ENCODE measurements at regions not wholly inside any gene's neighbourhood (a gene's known extent, or its start where the extent isn't known, plus 50 kb on each side); places are given as distances from the start of the nearest gene placed in this dataset.

DNA sequence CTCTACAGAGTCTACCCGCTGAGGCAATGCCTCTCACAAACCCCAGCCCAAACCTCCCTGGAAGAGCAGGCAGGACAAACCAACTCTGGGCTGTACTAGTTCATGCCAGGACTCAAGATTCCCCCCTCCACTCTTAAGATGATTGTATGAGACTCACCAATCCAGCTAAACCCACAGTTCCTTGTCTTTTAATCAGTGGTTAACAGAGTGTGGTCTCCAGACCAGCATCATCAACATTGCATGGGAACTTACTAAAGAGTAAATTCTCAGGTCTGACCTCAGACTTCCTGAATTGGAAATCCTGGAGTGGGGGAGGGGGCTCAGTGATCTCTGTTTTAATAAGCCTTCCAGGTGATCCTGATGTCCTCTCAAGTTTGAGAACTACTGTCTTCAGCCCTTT lies 240.9 kb downstream of the GAS1 start:
- DNase-seq = no peak
- Mint-ChIP-seq H3K4me1 (peaks cover 5% of the 10 kb centered on the region), H3K27me3 (ENCODE audit: low read depth, poor library complexity) (peaks cover 3% of the 10 kb centered on the region), H3K4me3 (no peak overlapping the region), H3K9me3 (no peaks in the 10 kb centered on the region), H3K36me3 (ENCODE audit: low read depth) (no peaks in the 10 kb centered on the region), H3K27ac (no peak overlapping the region)
- TF ChIP-seq, protein P1, sequence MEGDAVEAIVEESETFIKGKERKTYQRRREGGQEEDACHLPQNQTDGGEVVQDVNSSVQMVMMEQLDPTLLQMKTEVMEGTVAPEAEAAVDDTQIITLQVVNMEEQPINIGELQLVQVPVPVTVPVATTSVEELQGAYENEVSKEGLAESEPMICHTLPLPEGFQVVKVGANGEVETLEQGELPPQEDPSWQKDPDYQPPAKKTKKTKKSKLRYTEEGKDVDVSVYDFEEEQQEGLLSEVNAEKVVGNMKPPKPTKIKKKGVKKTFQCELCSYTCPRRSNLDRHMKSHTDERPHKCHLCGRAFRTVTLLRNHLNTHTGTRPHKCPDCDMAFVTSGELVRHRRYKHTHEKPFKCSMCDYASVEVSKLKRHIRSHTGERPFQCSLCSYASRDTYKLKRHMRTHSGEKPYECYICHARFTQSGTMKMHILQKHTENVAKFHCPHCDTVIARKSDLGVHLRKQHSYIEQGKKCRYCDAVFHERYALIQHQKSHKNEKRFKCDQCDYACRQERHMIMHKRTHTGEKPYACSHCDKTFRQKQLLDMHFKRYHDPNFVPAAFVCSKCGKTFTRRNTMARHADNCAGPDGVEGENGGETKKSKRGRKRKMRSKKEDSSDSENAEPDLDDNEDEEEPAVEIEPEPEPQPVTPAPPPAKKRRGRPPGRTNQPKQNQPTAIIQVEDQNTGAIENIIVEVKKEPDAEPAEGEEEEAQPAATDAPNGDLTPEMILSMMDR (IDR thresholded peaks at IDR 0.05) = no peak

DNA sequence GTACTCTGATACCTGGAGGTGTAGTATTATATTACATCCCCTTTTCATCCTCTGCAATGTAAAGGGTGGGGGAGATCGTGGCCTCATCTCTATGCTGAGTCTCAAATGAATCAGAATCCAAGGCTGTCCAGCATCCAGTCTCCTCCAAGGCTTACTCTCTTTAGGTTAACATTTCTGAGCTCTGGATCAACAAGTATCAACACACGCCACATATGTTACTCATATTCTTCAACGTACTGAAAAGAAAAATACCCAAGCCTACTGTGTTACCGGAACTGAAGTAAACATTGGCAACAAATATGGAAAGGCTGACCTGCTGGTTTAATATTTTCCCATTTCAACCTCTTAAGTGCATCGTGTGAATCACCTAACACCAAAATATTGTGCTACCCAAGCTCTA lies 241.8 kb downstream of the GAS1 start:
- no peaks in the 10 kb centered on the region for H3K9me3 Mint-ChIP-seq
- H3K27me3 Mint-ChIP-seq (ENCODE audit: low read depth, poor library complexity) = peaks cover 3% of the 10 kb centered on the region
- DNase-seq = no peak
- H3K36me3 Mint-ChIP-seq (ENCODE audit: low read depth) = no peaks in the 10 kb centered on the region
- H3K27ac Mint-ChIP-seq = no peak overlapping the region
- H3K4me3 Mint-ChIP-seq = no peak overlapping the region
- H3K4me1 Mint-ChIP-seq = peaks cover 14% of the 10 kb centered on the region
- TF ChIP-seq, protein P1 (IDR thresholded peaks at IDR 0.05) = no peak

DNA sequence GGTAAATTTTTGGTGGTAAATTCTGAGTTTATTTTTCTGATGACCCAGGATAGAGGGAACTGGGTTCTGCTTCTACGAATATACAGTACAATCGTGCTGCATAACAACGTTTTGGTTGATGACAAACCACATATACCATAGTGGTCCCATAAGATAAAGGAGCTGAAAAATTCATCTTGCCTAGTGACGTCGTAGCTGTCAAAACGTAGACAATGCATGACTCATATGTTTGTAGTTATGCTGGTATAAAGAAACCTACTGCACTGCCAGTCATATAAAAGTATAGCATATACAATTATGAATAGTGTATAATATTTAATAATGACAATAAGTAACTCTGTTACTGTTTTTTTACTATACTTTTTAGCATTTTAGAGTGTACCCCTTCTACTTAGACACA lies 244.0 kb downstream of the GAS1 start:
- peaks cover 17% of the 10 kb centered on the region for H3K4me1 Mint-ChIP-seq
- no peaks in the 10 kb centered on the region for H3K9me3 Mint-ChIP-seq
- no peaks in the 10 kb centered on the region for H3K36me3 Mint-ChIP-seq (ENCODE audit: low read depth)
- H3K27ac Mint-ChIP-seq = no peak overlapping the region
- no peak for DNase-seq
- H3K4me3 Mint-ChIP-seq = no peak overlapping the region
- peaks cover 3% of the 10 kb centered on the region for H3K27me3 Mint-ChIP-seq (ENCODE audit: low read depth, poor library complexity)
- TF ChIP-seq, protein P1 (IDR thresholded peaks at IDR 0.05) = no peak

DNA sequence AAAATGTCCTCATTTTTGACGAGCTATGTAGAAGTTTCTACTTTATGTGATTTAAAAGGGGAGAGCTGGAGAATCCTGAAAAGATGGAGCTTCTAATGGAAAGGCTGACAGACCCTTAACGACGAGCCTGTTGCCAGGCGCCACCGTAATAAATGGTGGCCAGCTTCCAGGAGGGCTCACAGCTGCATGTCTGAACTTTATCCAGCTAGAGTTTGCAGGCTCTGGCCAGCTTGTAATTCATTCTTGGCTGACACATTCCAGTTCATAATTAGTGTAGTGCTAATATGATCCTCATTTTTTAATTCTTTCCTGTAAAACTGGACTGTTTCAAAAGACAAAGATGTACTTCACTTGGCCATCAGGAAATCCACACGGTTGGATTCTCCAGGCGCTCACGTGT lies 246.7 kb downstream of the GAS1 start:
- H3K36me3 Mint-ChIP-seq (ENCODE audit: low read depth) = no peaks in the 10 kb centered on the region
- H3K27me3 Mint-ChIP-seq (ENCODE audit: low read depth, poor library complexity) = peaks cover 3% of the 10 kb centered on the region
- H3K27ac Mint-ChIP-seq = no peak overlapping the region
- no peaks in the 10 kb centered on the region for H3K9me3 Mint-ChIP-seq
- no peak overlapping the region for H3K4me3 Mint-ChIP-seq
- no peak for DNase-seq
- TF ChIP-seq, protein P1 (IDR thresholded peaks at IDR 0.05) = no peak
- H3K4me1 Mint-ChIP-seq = peaks cover 17% of the 10 kb centered on the region

DNA sequence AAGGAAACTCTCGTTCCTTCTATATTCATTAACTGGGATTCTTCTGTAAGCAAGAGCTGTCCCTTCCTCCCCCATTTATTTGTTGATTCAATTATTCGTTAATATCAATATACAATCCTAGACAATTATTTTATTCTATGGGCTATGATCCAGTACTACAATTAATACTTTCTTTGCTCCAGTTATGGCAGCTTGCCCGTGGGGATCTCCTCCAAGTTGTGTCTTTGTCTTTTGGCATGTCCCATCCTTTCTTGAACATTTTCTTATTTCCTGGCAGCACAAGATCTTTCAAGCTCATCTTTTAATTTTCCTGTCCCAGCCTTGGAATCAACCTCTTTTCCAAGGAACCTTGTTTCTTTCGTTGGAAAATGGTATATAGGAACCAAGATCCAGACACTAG lies 249.3 kb downstream of the GAS1 start:
- H3K27ac Mint-ChIP-seq = no peak overlapping the region
- no peak for DNase-seq
- peaks cover 1% of the 10 kb centered on the region for H3K27me3 Mint-ChIP-seq (ENCODE audit: low read depth, poor library complexity)
- no peaks in the 10 kb centered on the region for H3K36me3 Mint-ChIP-seq (ENCODE audit: low read depth)
- H3K4me1 Mint-ChIP-seq = peaks cover 17% of the 10 kb centered on the region
- H3K4me3 Mint-ChIP-seq = no peak overlapping the region
- TF ChIP-seq, protein P1 (IDR thresholded peaks at IDR 0.05) = no peak
- no peaks in the 10 kb centered on the region for H3K9me3 Mint-ChIP-seq

DNA sequence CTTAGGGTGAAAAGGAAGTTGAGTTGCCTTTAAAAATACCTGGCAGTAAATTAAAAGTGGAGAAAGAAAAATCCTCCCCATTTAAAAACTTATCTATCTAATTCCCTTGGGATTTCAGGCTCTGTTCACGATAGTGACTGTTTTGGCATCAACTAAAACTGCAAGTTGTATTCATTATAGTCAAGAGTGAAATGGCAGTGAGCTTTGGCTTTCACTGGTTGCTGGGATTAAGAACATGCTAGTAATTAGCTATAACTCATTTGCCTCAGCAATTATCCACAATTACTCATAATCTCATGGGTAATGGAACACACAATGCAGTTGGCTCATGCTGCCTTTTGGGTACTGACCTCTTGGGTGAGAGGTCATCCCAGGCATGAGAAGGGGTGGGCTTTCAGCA lies 250.1 kb downstream of the GAS1 start:
- Mint-ChIP-seq H3K4me1 (peaks cover 17% of the 10 kb centered on the region), H3K4me3 (no peak overlapping the region), H3K9me3 (peaks cover 4% of the 10 kb centered on the region), H3K36me3 (ENCODE audit: low read depth) (peaks cover 5% of the 10 kb centered on the region), H3K27me3 (ENCODE audit: low read depth, poor library complexity) (peaks cover 6% of the 10 kb centered on the region), H3K27ac (no peak overlapping the region)
- DNase-seq = no peak
- TF ChIP-seq, protein P1 (IDR thresholded peaks at IDR 0.05) = no peak

Data from nephron progenitor cell (in vitro differentiated cells).